ENCODE measurements at regions not wholly inside any gene's neighbourhood (a gene's known extent, or its start where the extent isn't known, plus 50 kb on each side); places are given as distances from the start of the nearest gene placed in this dataset.

- no peak overlapping the region for H2AFZ ChIP-seq (ENCODE audit: control insufficient read depth, low read length)
- H3K9me1 ChIP-seq (ENCODE audit: control insufficient read depth, extremely low read depth, insufficient read depth, low read length) = no peaks in the 10 kb centered on the region
- H3K4me2 ChIP-seq (ENCODE audit: control insufficient read depth, extremely low read depth, insufficient read depth, low read depth, low read length) = no peak overlapping the region
- H4K20me1 ChIP-seq (ENCODE audit: control insufficient read depth, extremely low read depth, insufficient read depth, low read length) = no peaks in the 10 kb centered on the region
- dilution Hi-C loops (cut with MboI; ENCODE audit: extremely low pct_ligation_motif_present, low sequenced_read_pairs) = loop anchor here (10.0 kb wide), 1 partner anchor 433 kb away; no protein-coding TSS in a partner anchor
- no peak overlapping the region for H3K27ac ChIP-seq (ENCODE audit: control insufficient read depth, insufficient read depth, low read length)
- no peaks in the 10 kb centered on the region for H3K9me3 ChIP-seq (ENCODE audit: control insufficient read depth, low read depth, low read length)
- no peaks in the 10 kb centered on the region for H3K27me3 ChIP-seq (ENCODE audit: control insufficient read depth, extremely low read depth, insufficient read depth, low read length)
- no peak for TF ChIP-seq EZH2 (IDR thresholded peaks at IDR 0.05; ENCODE audit: low read length)
- no peak for TF ChIP-seq CTCF (optimal IDR thresholded peaks at IDR 0.05 in 1 of 3, IDR thresholded peaks at IDR 0.05 in 1 of 3, conservative IDR thresholded peaks at IDR 0.05 in 1 of 3; ENCODE audit: extremely low read depth in 1 of 3, insufficient read depth in 2 of 3, low read length in 3 of 3)
- FAIRE-seq (no peak), DNase-seq (ENCODE audit: low read depth, low spot score) (no peak)
- H3K4me1 ChIP-seq (ENCODE audit: control insufficient read depth, extremely low read depth, insufficient read depth, low read length) = no peaks in the 10 kb centered on the region
- no peak overlapping the region for H3K9ac ChIP-seq (ENCODE audit: control insufficient read depth, extremely low read depth, insufficient read depth, low read length)
- H3K4me3 ChIP-seq (ENCODE audit: control insufficient read depth in 2 of 3, extremely low read depth in 1 of 3, insufficient read depth in 2 of 3, low read depth in 1 of 3, low read length in 3 of 3) = no peak overlapping the region
- no peaks in the 10 kb centered on the region for H3K36me3 ChIP-seq (ENCODE audit: control insufficient read depth in 2 of 2, extremely low read depth in 1 of 2, insufficient read depth in 2 of 2, low read length in 2 of 2)
- H3K79me2 ChIP-seq (ENCODE audit: control insufficient read depth, insufficient read depth, low read length) = no peaks in the 10 kb centered on the region
These were observed 439.4 kb upstream of the ARID1B start for GRCh38 chr6:156337801-156338200.

- H3K9ac ChIP-seq (ENCODE audit: control insufficient read depth, extremely low read depth, insufficient read depth, low read length) = no peak overlapping the region
- no peak overlapping the region for H3K27ac ChIP-seq (ENCODE audit: control insufficient read depth, insufficient read depth, low read length)
- H3K9me1 ChIP-seq (ENCODE audit: control insufficient read depth, extremely low read depth, insufficient read depth, low read length) = no peaks in the 10 kb centered on the region
- no peak for DNase-seq (ENCODE audit: low read depth, low spot score)
- H3K36me3 ChIP-seq (ENCODE audit: control insufficient read depth in 2 of 2, extremely low read depth in 1 of 2, insufficient read depth in 2 of 2, low read length in 2 of 2) = no peaks in the 10 kb centered on the region
- FAIRE-seq = no peak
- no peaks in the 10 kb centered on the region for H4K20me1 ChIP-seq (ENCODE audit: control insufficient read depth, extremely low read depth, insufficient read depth, low read length)
- no peaks in the 10 kb centered on the region for H3K4me1 ChIP-seq (ENCODE audit: control insufficient read depth, extremely low read depth, insufficient read depth, low read length)
- no peaks in the 10 kb centered on the region for H3K9me3 ChIP-seq (ENCODE audit: control insufficient read depth, low read depth, low read length)
- no peak overlapping the region for H2AFZ ChIP-seq (ENCODE audit: control insufficient read depth, low read length)
- no peaks in the 10 kb centered on the region for H3K27me3 ChIP-seq (ENCODE audit: control insufficient read depth, extremely low read depth, insufficient read depth, low read length)
- dilution Hi-C loops (cut with MboI; ENCODE audit: extremely low pct_ligation_motif_present, low sequenced_read_pairs) = loop anchor here (10.0 kb wide), 1 partner anchor 432 kb away; no protein-coding TSS in a partner anchor
- H3K79me2 ChIP-seq (ENCODE audit: control insufficient read depth, insufficient read depth, low read length) = no peaks in the 10 kb centered on the region
- TF ChIP-seq EZH2 (IDR thresholded peaks at IDR 0.05; ENCODE audit: low read length) (no peak), CTCF (optimal IDR thresholded peaks at IDR 0.05 in 1 of 3, IDR thresholded peaks at IDR 0.05 in 1 of 3, conservative IDR thresholded peaks at IDR 0.05 in 1 of 3; ENCODE audit: extremely low read depth in 1 of 3, insufficient read depth in 2 of 3, low read length in 3 of 3) (no peak)
- H3K4me2 ChIP-seq (ENCODE audit: control insufficient read depth, extremely low read depth, insufficient read depth, low read depth, low read length) = no peak overlapping the region
- no peak overlapping the region for H3K4me3 ChIP-seq (ENCODE audit: control insufficient read depth in 2 of 3, extremely low read depth in 1 of 3, insufficient read depth in 2 of 3, low read depth in 1 of 3, low read length in 3 of 3)
These were observed 440.4 kb upstream of the ARID1B start for GRCh38 chr6:156336733-156337132.

All from keratinocyte (primary cell).